HG02642 (cell line): ENCODE measurements at regions not wholly inside any gene's neighbourhood (a gene's known extent, or its start where the extent isn't known, plus 50 kb on each side); places are given as distances from the start of the nearest gene placed in this dataset.

Experiments used
- ATAC-seq: cut with Tn5 transposase; IDR thresholded peaks from one replicate; pipeline ENCODE4 v1.9.1; 2021; ENCODE audit warnings: mild to moderate bottlenecking; ENCODE audit not compliant: unreplicated experiment, poor library complexity

GRCh38 chr4:156194896-156195295 lies 241.2 kb upstream of the CTSO start:
- no peak for ATAC-seq

DNA sequence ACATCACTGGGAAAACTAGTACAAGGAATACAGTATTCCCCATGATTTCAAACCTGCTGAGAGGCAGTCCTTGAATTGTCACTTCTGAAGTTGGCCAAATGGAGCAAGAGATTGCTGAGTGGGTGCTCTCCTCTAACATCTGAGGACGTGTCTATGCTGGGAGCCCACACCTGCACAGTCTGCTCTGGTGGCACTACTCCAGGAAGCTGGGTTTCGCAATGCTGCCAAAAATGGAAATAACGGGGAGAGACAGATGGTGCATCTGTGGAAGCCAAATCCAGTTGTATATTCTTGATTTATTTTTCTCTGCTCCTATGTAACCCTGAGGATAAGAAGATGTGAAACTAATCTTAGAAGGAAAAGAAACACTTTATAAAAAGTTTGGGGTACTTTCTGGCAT lies 240.1 kb upstream of the CTSO start:
- no peak for ATAC-seq

GRCh38 chr4:156193106-156193505 lies 239.4 kb upstream of the CTSO start:
- no peak for ATAC-seq

DNA sequence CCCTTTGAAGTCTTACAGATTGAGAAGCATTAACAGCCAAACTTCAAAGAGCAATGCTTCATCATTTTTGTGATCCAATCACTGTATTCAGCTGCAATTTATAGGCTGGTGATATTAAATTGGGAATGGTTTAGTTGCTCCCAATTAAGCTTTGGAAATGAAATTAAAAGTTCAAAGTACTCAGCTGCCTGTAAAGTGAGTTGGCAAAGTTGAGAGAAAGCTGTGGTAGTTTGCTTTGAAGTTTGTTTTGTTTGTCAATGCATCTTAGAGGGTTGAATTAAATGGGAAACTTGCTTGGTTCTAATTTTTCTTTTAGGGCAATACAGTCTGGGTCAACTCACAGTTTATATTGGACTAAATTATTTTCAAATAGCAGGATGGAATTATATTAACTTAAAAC lies 238.4 kb upstream of the CTSO start:
- ATAC-seq: no peak

- no peak for ATAC-seq
Measured at GRCh38 chr4:156191044-156191781, 237.5 kb upstream of the CTSO start.

- no peak for ATAC-seq
Measured at GRCh38 chr4:156190615-156191014, 236.9 kb upstream of the CTSO start.

- ATAC-seq: no peak
Measured at GRCh38 chr4:156188596-156188995, 234.9 kb upstream of the CTSO start.

- no peak for ATAC-seq
Measured at GRCh38 chr4:156186111-156186510, 232.4 kb upstream of the CTSO start.

GRCh38 chr4:156185514-156186055 lies 231.9 kb upstream of the CTSO start:
- no peak for ATAC-seq

- no peak for ATAC-seq
Measured at GRCh38 chr4:156182269-156182668, 228.6 kb upstream of the CTSO start.

GRCh38 chr4:156177941-156178340 lies 224.3 kb upstream of the CTSO start:
- ATAC-seq: no peak

DNA sequence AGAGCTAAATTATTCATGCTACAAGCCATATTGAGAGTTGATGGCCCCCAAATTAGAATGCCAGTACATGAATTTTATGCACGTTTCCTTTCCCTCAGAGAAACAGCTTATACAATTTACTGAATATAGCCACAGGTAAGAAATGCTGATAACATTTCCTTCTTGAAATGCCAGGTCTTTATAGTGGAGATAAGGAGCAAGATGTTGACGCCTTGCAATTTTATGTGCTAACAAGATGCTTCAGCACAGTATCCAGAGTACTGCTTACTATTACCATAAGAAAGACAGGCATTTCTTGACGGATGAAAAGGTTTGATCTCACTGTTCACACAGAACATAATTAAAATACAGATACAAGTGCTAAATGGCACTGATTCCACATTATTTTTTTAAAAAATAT lies 223.2 kb upstream of the CTSO start:
- no peak for ATAC-seq

DNA sequence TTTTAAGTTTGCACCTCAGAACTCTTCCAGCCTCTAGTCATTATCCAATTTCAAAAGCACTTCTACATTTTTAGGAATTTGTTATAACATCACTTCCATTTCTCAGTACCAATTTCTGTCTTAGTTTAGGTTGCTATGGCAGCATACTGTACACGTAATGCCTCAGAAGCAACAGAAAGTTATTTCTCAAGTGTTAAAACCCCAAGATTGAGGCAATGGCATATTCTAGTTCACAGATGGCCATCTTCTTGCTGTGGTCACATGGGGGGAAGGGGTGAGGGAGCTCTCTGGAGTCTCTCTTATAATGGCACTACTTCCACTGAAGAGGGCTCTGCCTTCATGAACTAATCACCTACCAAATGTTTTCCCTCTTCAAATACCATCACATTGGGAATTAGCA lies 220.3 kb upstream of the CTSO start:
- ATAC-seq: no peak

GRCh38 chr4:156173486-156173885 lies 219.8 kb upstream of the CTSO start:
- no peak for ATAC-seq

DNA sequence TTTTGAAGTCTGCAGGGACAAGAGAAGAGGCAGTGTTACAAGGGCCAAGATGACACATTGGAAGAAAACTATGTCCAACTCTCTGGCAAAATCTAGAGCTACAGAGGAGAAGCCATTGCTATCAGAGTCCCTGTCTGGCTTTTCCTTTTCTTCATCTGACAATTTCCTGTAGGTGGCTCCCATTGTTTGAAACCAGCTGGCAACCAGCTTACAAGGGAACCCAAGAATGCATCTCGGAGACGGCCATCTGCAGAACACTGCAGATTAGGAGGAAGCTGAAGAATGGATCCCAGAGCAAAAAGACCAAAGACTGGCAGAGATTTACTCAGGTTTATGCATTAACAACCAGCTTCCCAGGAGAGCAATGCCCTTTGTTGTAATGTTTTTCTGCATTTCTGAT lies 216.2 kb upstream of the CTSO start:
- ATAC-seq: no peak

DNA sequence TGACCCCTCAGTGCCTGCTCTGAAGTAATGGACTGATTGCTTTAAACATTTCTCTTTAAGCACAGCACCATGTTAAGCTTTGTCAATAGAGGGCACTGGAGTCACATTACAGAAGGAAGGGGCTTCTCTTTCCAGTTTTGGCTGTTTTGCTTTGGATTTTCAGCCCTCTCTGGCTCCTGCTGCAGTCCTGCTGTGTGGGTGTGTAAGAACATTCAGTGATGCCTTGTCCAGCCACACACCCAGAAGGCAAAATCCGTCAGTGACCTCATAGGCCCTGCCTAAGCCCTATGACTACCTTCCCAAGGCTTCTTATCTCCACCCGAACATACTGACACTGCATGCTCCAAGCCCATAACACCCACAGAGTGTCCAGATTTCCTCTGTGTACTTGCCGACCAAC lies 215.3 kb upstream of the CTSO start:
- peak; percentile 47 for ATAC-seq

GRCh38 chr4:156168288-156168687 lies 214.6 kb upstream of the CTSO start:
- ATAC-seq: no peak

DNA sequence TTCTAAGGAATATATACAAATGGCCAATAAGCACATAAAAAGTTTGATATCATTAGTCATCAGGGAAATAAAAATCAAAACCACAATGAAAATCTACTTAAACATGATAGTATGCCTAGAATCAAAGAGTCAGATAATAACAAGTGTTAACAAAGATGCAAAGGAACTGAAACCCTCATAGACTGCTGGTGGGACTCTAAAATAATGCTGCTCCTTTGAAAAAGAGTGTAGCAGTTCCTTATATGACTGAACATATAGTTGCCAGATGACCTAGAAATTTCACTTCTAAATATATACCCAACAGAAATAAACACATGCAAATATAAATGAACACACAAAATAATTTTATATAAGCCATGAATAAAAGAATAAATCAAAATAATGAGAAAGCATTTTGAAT lies 205.1 kb upstream of the CTSO start:
- ATAC-seq: no peak

DNA sequence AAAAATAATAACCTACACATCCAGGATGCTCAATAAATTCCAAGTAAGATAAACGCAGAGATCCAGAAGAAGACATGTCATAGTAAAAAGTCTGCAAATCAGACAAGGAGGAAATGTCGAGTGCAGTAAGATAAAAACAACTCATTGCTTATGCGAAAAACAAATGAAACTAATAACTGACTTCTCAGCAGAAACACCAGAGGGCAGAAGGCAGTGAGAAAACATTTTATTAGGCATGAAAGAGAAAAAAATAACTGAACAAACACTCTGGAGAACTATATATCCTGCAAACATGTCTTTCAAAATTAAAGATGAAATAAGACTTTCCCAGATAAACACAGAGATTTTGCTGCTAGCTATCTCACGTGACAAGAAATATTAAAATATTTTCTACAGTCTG lies 201.3 kb upstream of the CTSO start:
- no peak for ATAC-seq

- ATAC-seq: no peak
Measured at GRCh38 chr4:156146571-156146970, 192.9 kb upstream of the CTSO start.

- no peak for ATAC-seq
Measured at GRCh38 chr4:156144961-156145360, 191.3 kb upstream of the CTSO start.

DNA sequence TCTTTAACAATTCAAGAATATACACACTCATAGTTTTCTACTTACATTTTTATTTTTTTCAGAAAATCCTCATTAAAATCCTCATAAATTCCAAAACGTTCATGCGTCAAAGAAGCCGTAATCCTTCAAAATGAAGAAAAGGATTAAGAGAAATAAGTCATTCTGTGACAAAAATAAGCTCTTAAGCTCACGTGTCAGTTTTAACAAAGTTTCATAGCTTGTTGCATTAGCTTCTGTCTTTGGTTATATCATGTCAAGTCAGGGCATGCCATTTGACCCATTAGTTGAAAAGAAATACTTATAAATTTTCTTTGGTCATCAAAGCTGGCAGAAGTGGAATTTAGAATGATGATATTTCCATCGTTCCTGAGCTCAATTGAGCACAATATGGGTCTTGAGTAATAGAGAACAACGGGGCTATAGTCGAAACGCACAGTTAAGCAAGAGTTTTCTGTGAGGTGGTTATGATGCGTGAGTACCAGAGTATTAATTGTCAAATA lies 185.2 kb upstream of the CTSO start:
- ATAC-seq: no peak
